Breast epithelium (tissue), 3 donors: ENCODE measurements at regions not wholly inside any gene's neighbourhood (a gene's known extent, or its start where the extent isn't known, plus 50 kb on each side); places are given as distances from the start of the nearest gene placed in this dataset.

Experiments
- CTCF ChIP-seq, 3 donors: fragments of 450-650 bp; IDR thresholded peaks; one replicate each; pipeline ENCODE4 v1.5.1; 2016 to 2017; ENCODE audit warnings: antibody characterized with exemption in 3 of 3, mild to moderate bottlenecking in 3 of 3, moderate library complexity in 3 of 3
- POLR2A ChIP-seq: fragments of 450-650 bp; IDR thresholded peaks from one replicate; pipeline ENCODE4 v1.6.1; 2016; ENCODE audit warnings: antibody characterized with exemption, mild to moderate bottlenecking, moderate library complexity

- no peak for TF ChIP-seq CTCF (IDR thresholded peaks at IDR 0.05)
- no peak for TF ChIP-seq POLR2A
Measured at GRCh38 chr6:133185731-133186130, 55.4 kb upstream of the EYA4 start.
